ENCODE measurements at regions not wholly inside any gene's neighbourhood (a gene's known extent, or its start where the extent isn't known, plus 50 kb on each side); places are given as distances from the start of the nearest gene placed in this dataset.
A peak's percentile ranks its signal among the peaks of the same experiment; 100 is the strongest.
"Not testable (repeated sequence)": the region's sequence is repeated elsewhere in the genome, so short reads cannot be mapped to it uniquely, and the experiment has no call there.

DNA sequence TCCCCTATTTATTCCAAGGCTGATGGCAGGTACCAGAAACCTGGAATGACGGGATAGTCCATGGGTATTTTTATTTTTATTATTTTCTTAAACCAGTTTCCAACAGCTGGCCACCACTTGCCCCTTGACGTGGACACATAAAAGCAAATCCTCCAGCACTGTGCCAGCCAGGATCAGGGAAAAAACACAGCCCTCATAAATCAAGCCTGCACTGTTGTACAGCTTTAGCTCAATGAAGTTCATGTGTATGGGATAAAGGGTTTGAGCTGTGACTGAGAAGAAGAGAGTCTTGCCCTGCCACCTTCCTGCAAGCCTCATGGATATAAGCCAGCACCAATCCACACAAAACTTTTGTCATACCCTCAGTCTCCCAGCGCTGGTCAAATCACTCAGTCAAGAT, 303.8 kb upstream of the SPAG17 start:
- peaks cover 10% of the 10 kb centered on the region for H3K4me1 ChIP-seq (ENCODE audit: control insufficient read depth, insufficient read depth, low read length)
- H3K4me3 ChIP-seq (ENCODE audit: low read depth, low read length), result no peak overlapping the region
- H3K36me3 ChIP-seq (ENCODE audit: control insufficient read depth, insufficient read depth, low read length), result no peaks in the 10 kb centered on the region
- H3K9me3 ChIP-seq (ENCODE audit: control insufficient read depth, insufficient read depth, low read depth, low read length), result no peaks in the 10 kb centered on the region
- no peak overlapping the region for H3K9ac ChIP-seq (ENCODE audit: low read length)
- no peaks in the 10 kb centered on the region for H3K27me3 ChIP-seq (ENCODE audit: control insufficient read depth, insufficient read depth, low read length)
- no peak overlapping the region for H3K27ac ChIP-seq (ENCODE audit: low read depth, low read length)

DNA sequence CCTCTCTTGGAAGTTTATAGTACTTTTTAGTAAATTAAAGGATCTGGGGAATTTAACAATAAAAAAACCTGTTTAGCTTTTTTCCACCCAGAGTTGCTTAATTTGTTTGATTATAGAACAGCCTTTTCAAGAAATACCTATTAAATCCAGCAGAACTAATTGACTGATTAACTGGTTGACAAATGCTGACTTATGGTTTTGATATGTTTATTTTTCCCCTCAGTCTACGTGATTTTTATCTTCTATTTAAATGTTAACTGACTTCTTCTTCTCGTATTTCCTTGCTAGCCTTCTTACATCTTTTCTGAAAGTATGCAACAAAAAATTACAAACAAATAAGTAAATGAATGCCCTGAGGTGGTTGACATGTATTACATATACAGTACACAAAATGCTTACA, 302.9 kb upstream of the SPAG17 start:
- Histone ChIP-seq H3K4me3 (ENCODE audit: low read depth, low read length) (no peak overlapping the region), H3K9me3 (ENCODE audit: control insufficient read depth, insufficient read depth, low read depth, low read length) (no peaks in the 10 kb centered on the region), H3K27ac (ENCODE audit: low read depth, low read length) (no peak overlapping the region), H3K4me1 (ENCODE audit: control insufficient read depth, insufficient read depth, low read length) (peaks cover 18% of the 10 kb centered on the region), H3K27me3 (ENCODE audit: control insufficient read depth, insufficient read depth, low read length) (no peaks in the 10 kb centered on the region), H3K36me3 (ENCODE audit: control insufficient read depth, insufficient read depth, low read length) (no peaks in the 10 kb centered on the region), H3K9ac (ENCODE audit: low read length) (no peak overlapping the region)

DNA sequence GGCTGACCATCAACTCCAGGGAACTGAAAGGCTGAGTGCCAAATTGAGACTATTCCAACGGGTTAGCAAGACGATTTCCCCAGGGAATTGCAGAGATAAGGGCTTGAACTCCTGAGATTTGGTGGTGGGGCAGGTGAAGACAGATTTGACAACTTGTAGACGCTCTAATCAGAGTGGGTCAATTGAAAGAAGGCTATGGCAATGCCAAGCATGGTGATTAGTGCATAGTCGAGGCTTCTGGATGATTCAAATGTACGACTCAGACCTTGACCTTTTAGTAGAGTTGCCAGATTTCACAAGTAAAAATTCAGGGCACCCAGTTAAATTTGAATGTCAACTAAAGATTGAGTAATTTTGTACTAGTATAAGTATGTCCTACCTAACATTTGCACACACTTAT, 302.1 kb upstream of the SPAG17 start:
- Histone ChIP-seq H3K4me3 (ENCODE audit: low read depth, low read length) (no peak overlapping the region), H3K9ac (ENCODE audit: low read length) (no peak overlapping the region), H3K27me3 (ENCODE audit: control insufficient read depth, insufficient read depth, low read length) (no peaks in the 10 kb centered on the region), H3K27ac (ENCODE audit: low read depth, low read length) (no peak overlapping the region), H3K36me3 (ENCODE audit: control insufficient read depth, insufficient read depth, low read length) (no peaks in the 10 kb centered on the region), H3K9me3 (ENCODE audit: control insufficient read depth, insufficient read depth, low read depth, low read length) (no peaks in the 10 kb centered on the region), H3K4me1 (ENCODE audit: control insufficient read depth, insufficient read depth, low read length) (peaks cover 19% of the 10 kb centered on the region)

DNA sequence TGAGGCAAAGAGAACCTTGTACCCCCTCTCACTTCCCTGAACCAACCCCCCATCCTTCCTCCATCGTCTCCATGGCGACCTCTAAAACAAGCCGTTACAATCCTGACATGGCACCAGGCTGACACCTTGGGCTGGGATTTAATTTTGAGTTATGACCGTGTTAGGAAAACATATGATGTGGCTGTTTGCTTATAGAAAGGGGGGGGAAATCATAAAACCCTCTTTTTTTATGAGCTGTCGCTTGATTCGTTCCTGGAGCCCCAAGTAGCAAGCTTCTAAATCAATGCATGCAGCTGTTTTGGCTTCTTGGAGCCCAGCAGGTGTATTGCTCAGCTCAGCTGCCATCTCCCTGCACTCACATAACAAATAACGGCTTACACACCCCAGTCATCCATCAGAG, 301.2 kb upstream of the SPAG17 start:
- H3K4me1 ChIP-seq (ENCODE audit: control insufficient read depth, insufficient read depth, low read length), result peaks cover 19% of the 10 kb centered on the region
- H3K4me3 ChIP-seq (ENCODE audit: low read depth, low read length), result no peak overlapping the region
- no peak overlapping the region for H3K27ac ChIP-seq (ENCODE audit: low read depth, low read length)
- no peak overlapping the region for H3K9ac ChIP-seq (ENCODE audit: low read length)
- no peaks in the 10 kb centered on the region for H3K9me3 ChIP-seq (ENCODE audit: control insufficient read depth, insufficient read depth, low read depth, low read length)
- no peaks in the 10 kb centered on the region for H3K36me3 ChIP-seq (ENCODE audit: control insufficient read depth, insufficient read depth, low read length)
- H3K27me3 ChIP-seq (ENCODE audit: control insufficient read depth, insufficient read depth, low read length), result no peaks in the 10 kb centered on the region

DNA sequence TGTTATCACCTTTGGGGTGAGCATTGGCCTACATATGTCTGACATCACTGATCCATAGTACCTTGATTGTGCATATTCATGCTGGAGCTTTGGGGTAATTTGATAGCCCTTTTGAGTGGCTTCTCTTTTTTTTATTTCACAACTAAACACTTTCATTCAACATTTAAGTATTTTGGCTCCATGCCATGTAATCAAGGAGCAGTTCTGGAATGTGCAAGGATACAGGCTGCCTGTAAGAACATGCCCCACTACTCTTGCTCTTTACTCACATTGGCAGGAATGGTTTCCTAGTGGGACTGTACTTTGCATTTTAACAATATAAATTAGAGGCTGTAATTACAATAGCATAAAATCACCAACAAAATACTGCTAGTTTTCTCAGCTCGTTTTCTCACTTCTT, 300.7 kb upstream of the SPAG17 start:
- Histone ChIP-seq H3K4me1 (ENCODE audit: control insufficient read depth, insufficient read depth, low read length) (peaks cover 19% of the 10 kb centered on the region), H3K27ac (ENCODE audit: low read depth, low read length) (no peak overlapping the region), H3K9ac (ENCODE audit: low read length) (no peak overlapping the region), H3K27me3 (ENCODE audit: control insufficient read depth, insufficient read depth, low read length) (no peaks in the 10 kb centered on the region), H3K9me3 (ENCODE audit: control insufficient read depth, insufficient read depth, low read depth, low read length) (no peaks in the 10 kb centered on the region), H3K4me3 (ENCODE audit: low read depth, low read length) (no peak overlapping the region), H3K36me3 (ENCODE audit: control insufficient read depth, insufficient read depth, low read length) (no peaks in the 10 kb centered on the region)

DNA sequence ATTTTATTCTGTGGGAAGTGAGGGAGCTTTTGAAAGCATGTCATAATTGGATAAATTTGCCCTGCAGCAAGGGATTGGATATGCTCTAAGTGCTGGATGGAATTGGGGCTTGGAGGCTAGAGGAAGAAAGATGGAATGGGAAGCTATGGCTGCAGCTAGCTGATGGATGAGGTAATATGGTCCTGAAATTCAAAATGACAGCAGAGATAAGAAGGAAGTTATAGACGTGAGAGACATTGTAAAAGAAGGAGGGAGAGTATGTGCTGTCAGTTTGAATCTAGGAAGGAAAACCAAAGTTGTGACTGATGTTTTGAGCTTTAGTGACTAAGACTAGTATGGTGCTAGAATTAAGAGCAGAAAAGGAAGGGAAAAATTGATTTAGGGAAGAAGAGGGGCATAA, 299.9 kb upstream of the SPAG17 start:
- H3K27ac ChIP-seq (ENCODE audit: low read depth, low read length), result no peak overlapping the region
- no peak overlapping the region for H3K4me3 ChIP-seq (ENCODE audit: low read depth, low read length)
- no peaks in the 10 kb centered on the region for H3K9me3 ChIP-seq (ENCODE audit: control insufficient read depth, insufficient read depth, low read depth, low read length)
- H3K36me3 ChIP-seq (ENCODE audit: control insufficient read depth, insufficient read depth, low read length), result no peaks in the 10 kb centered on the region
- H3K9ac ChIP-seq (ENCODE audit: low read length), result no peak overlapping the region
- H3K27me3 ChIP-seq (ENCODE audit: control insufficient read depth, insufficient read depth, low read length), result no peaks in the 10 kb centered on the region
- peaks cover 19% of the 10 kb centered on the region for H3K4me1 ChIP-seq (ENCODE audit: control insufficient read depth, insufficient read depth, low read length)

DNA sequence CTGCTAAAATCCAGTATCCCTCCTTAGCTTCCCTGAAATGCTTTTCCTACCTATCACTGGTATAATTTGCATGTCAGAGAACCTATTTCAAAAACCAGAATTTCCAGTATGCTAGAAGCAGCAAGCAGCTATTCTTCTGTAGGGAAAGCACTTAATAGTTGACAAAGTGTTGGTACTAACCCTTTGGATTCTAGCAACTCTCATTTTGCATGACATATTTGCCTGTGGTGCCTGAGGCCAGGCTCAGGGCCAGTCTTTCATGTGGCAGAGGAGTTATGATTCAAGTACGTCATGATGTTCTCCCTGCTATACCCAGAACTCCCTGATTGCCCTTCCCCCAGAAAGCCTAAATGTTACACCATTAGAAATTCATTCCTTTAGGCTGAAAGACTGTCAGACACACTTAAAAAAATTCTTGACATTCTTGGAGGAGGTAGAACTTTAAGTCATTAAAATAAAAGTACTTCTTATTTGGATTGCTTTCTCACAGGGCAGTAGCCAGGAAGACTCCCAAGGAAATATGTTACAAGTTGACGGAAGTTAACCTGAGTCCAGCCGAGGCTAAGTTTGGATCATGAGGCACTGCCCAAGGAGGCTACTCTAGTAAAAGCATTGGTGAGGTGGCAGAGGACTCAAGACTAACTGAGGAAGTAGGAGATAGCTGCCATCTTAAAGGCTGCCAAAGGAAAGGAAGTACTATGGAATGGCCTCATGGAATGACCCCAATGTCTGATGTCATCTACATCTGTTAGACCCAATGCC, 298.4 kb upstream of the SPAG17 start:
- H3K9me3 ChIP-seq (ENCODE audit: control insufficient read depth, insufficient read depth, low read depth, low read length), result no peaks in the 10 kb centered on the region
- H3K27ac ChIP-seq (ENCODE audit: low read depth, low read length), result peak overlapping the region; percentile 69; the same call in 1 of the 2 replicates
- no peaks in the 10 kb centered on the region for H3K36me3 ChIP-seq (ENCODE audit: control insufficient read depth, insufficient read depth, low read length)
- H3K4me3 ChIP-seq (ENCODE audit: low read depth, low read length), result peak overlapping the region; percentile 12; the same call in 1 of the 2 replicates
- H3K9ac ChIP-seq (ENCODE audit: low read length), result no peak overlapping the region
- no peaks in the 10 kb centered on the region for H3K27me3 ChIP-seq (ENCODE audit: control insufficient read depth, insufficient read depth, low read length)
- peaks cover 19% of the 10 kb centered on the region for H3K4me1 ChIP-seq (ENCODE audit: control insufficient read depth, insufficient read depth, low read length)

DNA sequence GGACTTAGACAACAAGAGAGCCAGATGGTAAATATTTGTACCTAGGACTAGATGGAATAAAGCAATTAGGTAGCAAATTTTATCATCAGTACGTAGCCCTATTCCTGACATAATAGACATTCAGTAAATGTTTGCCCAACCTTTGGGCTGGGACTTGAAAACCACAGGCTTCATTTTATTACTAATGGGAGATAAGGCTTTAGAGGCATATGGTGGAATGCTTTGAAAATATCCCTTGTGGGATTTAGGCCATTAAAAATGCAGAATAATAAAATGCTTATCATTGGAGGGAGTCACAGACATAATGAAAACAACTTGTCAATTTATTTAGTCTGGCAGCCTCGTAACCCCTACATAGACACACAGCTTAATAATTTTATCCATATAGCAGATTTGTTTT, 296.1 kb upstream of the SPAG17 start:
- no peaks in the 10 kb centered on the region for H3K27me3 ChIP-seq (ENCODE audit: control insufficient read depth, insufficient read depth, low read length)

DNA sequence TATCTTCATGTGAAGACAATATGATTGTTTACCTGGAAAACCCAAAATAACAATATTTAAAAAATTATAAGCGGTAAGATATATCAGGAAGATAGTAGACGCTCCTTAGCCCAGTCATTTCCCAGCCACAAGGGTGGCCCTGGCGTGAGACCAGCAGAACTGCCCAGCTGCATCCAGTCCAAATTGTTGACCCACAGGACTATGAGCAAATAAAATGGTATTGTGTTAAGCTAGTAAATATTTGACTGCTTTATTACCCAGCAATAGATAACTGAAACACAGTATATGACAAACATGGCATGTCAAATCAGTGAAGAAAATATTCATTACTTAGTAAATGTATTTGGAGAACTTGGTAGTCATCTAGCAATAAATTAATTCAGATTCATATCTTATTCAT, 294.3 kb upstream of the SPAG17 start:
- Histone ChIP-seq H3K4me3 (ENCODE audit: low read depth, low read length) (no peak overlapping the region), H3K4me1 (ENCODE audit: control insufficient read depth, insufficient read depth, low read length) (peaks cover 10% of the 10 kb centered on the region), H3K27ac (ENCODE audit: low read depth, low read length) (no peak overlapping the region), H3K9me3 (ENCODE audit: control insufficient read depth, insufficient read depth, low read depth, low read length) (peaks cover 3% of the 10 kb centered on the region; the same call in 1 of the 2 replicates), H3K9ac (ENCODE audit: low read length) (no peak overlapping the region), H3K36me3 (ENCODE audit: control insufficient read depth, insufficient read depth, low read length) (no peaks in the 10 kb centered on the region), H3K27me3 (ENCODE audit: control insufficient read depth, insufficient read depth, low read length) (no peaks in the 10 kb centered on the region)

More for the DNA sequence above, 296.1 kb upstream of the SPAG17 start:
- H3K27ac ChIP-seq (ENCODE audit: low read depth, low read length), result no peak overlapping the region
- H3K36me3 ChIP-seq (ENCODE audit: control insufficient read depth, insufficient read depth, low read length), result no peaks in the 10 kb centered on the region
- no peak overlapping the region for H3K9ac ChIP-seq (ENCODE audit: low read length)
- H3K9me3 ChIP-seq (ENCODE audit: control insufficient read depth, insufficient read depth, low read depth, low read length), result peaks cover under 1% of the 10 kb centered on the region; the same call in 1 of the 2 replicates
- H3K4me1 ChIP-seq (ENCODE audit: control insufficient read depth, insufficient read depth, low read length), result peaks cover 16% of the 10 kb centered on the region
- no peak overlapping the region for H3K4me3 ChIP-seq (ENCODE audit: low read depth, low read length)

DNA sequence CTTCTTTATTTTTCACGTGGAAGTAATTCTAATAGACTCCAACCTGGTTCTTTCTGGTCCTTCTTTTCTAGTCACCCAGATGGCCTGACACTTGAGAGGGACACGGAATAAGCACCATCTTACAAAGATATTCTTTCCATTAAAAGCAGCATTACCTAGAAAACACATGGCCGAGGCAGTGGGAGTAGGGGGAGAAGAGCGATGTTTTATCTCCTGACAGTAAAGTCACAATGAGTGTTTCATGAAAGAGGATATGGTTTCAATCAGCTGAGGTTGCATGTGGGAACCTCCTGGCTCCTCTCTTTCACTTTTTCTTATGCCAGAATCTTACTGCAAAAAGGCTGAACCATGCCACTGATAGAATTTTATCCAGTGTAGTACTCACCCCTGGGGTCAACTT, 288.8 kb upstream of the SPAG17 start:
- no peak overlapping the region for H3K9ac ChIP-seq (ENCODE audit: low read length)
- H3K27me3 ChIP-seq (ENCODE audit: control insufficient read depth, insufficient read depth, low read length), result no peaks in the 10 kb centered on the region
- no peak overlapping the region for H3K27ac ChIP-seq (ENCODE audit: low read depth, low read length)
- H3K4me3 ChIP-seq (ENCODE audit: low read depth, low read length), result no peak overlapping the region
- H3K9me3 ChIP-seq (ENCODE audit: control insufficient read depth, insufficient read depth, low read depth, low read length), result peaks cover 3% of the 10 kb centered on the region; the same call in 1 of the 2 replicates
- no peaks in the 10 kb centered on the region for H3K4me1 ChIP-seq (ENCODE audit: control insufficient read depth, insufficient read depth, low read length)
- no peaks in the 10 kb centered on the region for H3K36me3 ChIP-seq (ENCODE audit: control insufficient read depth, insufficient read depth, low read length)

DNA sequence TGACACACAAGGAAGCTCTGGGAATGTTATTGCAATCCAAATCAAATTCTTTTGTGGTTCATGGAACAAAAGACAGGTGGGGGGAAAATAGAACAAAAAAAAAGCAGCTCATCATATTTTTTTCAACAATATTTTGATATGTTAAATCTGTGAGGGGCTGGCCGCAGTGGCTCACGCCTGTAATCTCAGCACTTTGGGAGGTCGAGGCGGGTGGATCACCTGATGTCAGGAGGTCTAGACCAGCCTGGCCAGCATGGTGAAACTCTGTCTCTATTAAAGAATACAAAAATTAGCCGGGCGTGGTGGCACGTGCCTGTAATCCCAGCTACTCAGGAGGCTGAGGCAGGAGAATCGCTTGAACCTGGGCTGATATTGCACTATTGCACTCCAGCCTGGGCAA, 279.4 kb upstream of the SPAG17 start:
- not testable (repeated sequence) for H3K36me3 ChIP-seq (ENCODE audit: control insufficient read depth, insufficient read depth, low read length); H3K4me1 ChIP-seq (ENCODE audit: control insufficient read depth, insufficient read depth, low read length); H3K4me3 ChIP-seq (ENCODE audit: low read depth, low read length); H3K27ac ChIP-seq (ENCODE audit: low read depth, low read length); H3K9me3 ChIP-seq (ENCODE audit: control insufficient read depth, insufficient read depth, low read depth, low read length); H3K27me3 ChIP-seq (ENCODE audit: control insufficient read depth, insufficient read depth, low read length); H3K9ac ChIP-seq (ENCODE audit: low read length)

All from HUES6 (cell line).